Activated CD4-positive, alpha-beta memory T cell treated with anti-CD3 and anti-CD28 coated beads for 36 hours (primary cell): ENCODE measurements at regions not wholly inside any gene's neighbourhood (a gene's known extent, or its start where the extent isn't known, plus 50 kb on each side); places are given as distances from the start of the nearest gene placed in this dataset.

Source experiments
- CTCF ChIA-PET: fragments of 350-600 bp; sonication (Branson Sonifier 250); formaldehyde crosslinking; loops from one replicate; lab custom pipeline; 2021; ENCODE audit warnings: antibody characterized with exemption, inconsistent platforms; lab: Charles Lee
- POLR2A ChIA-PET: fragments of 350-600 bp; sonication (Branson Sonifier 250); formaldehyde crosslinking; loops from one replicate; lab custom pipeline; 2021; ENCODE audit warnings: antibody characterized with exemption; lab: Charles Lee
- DNase-seq: peaks from one replicate; pipeline ENCODE4 v3.0.0-alpha.2; 2020
- H3K27ac Mint-ChIP-seq: one replicate; pipeline ENCODE4 v1.8.0; 2021; ENCODE audit warnings: mixed read lengths
- H3K27me3 Mint-ChIP-seq: one replicate; pipeline ENCODE4 v1.8.0; 2021; ENCODE audit warnings: mixed read lengths
- H3K36me3 Mint-ChIP-seq: one replicate; pipeline ENCODE4 v1.8.0; 2021; ENCODE audit warnings: mixed read lengths
- H3K4me1 Mint-ChIP-seq: one replicate; pipeline ENCODE4 v1.8.0; 2021; ENCODE audit warnings: low read depth, mixed read lengths
- H3K4me3 Mint-ChIP-seq: one replicate; pipeline ENCODE4 v1.8.0; 2021; ENCODE audit warnings: mild to moderate bottlenecking, mixed read lengths
- H3K9me3 Mint-ChIP-seq: one replicate; pipeline ENCODE4 v1.8.0; 2021; ENCODE audit warnings: mixed read lengths
- intact Hi-C: fragments of 100-400 bp; cut with micrococcal nuclease; formaldehyde crosslinking; loops from one replicate; pipeline ENCODE4 v1.15.1; 2023

GRCh38 chr3:146685050-146685814 lies 80.1 kb upstream of the PLSCR5 start:
- Mint-ChIP-seq H3K4me1 (no peaks in the 10 kb centered on the region), H3K27ac (no peak overlapping the region), H3K36me3 (no peaks in the 10 kb centered on the region), H3K27me3 (no peaks in the 10 kb centered on the region), H3K4me3 (no peak overlapping the region), H3K9me3 (no peaks in the 10 kb centered on the region)
- POLR2A ChIA-PET: no interaction called here
- intact Hi-C loops: no loop called here
- DNase-seq: no peak
- CTCF ChIA-PET: no interaction called here

GRCh38 chr3:146682171-146682570 lies 77.0 kb upstream of the PLSCR5 start:
- DNase-seq: no peak
- H3K4me3 Mint-ChIP-seq: no peak overlapping the region
- CTCF ChIA-PET: no interaction called here
- H3K9me3 Mint-ChIP-seq: no peaks in the 10 kb centered on the region
- no peaks in the 10 kb centered on the region for H3K4me1 Mint-ChIP-seq
- H3K27ac Mint-ChIP-seq: no peak overlapping the region
- POLR2A ChIA-PET: no interaction called here
- no peaks in the 10 kb centered on the region for H3K36me3 Mint-ChIP-seq
- intact Hi-C loops: no loop called here
- H3K27me3 Mint-ChIP-seq: no peaks in the 10 kb centered on the region

GRCh38 chr3:146680617-146681016 lies 75.5 kb upstream of the PLSCR5 start:
- Mint-ChIP-seq H3K27me3 (no peaks in the 10 kb centered on the region), H3K4me3 (no peak overlapping the region), H3K36me3 (no peaks in the 10 kb centered on the region), H3K9me3 (no peaks in the 10 kb centered on the region), H3K4me1 (no peaks in the 10 kb centered on the region), H3K27ac (no peak overlapping the region)
- DNase-seq: no peak
- ChIA-PET POLR2A (no interaction called here), CTCF (no interaction called here)
- intact Hi-C loops: no loop called here

- no peak overlapping the region for H3K4me3 Mint-ChIP-seq
- DNase-seq: no peak
Measured at GRCh38 chr3:146679995-146680394, 74.8 kb upstream of the PLSCR5 start.

GRCh38 chr3:146679191-146679590 lies 74.0 kb upstream of the PLSCR5 start:
- Mint-ChIP-seq H3K4me3 (no peak overlapping the region), H3K27ac (no peak overlapping the region), H3K9me3 (no peaks in the 10 kb centered on the region), H3K36me3 (no peaks in the 10 kb centered on the region), H3K4me1 (no peaks in the 10 kb centered on the region), H3K27me3 (no peaks in the 10 kb centered on the region)
- ChIA-PET POLR2A (no interaction called here), CTCF (interaction anchor here (0.5 kb wide), 1 partner anchor 38 kb away, joined by 3 read pairs; no protein-coding TSS in a partner anchor)
- intact Hi-C loops: no loop called here
- no peak for DNase-seq

More at GRCh38 chr3:146679995-146680394, 74.8 kb upstream of the PLSCR5 start:
- Mint-ChIP-seq H3K4me1 (no peaks in the 10 kb centered on the region), H3K36me3 (no peaks in the 10 kb centered on the region), H3K27me3 (no peaks in the 10 kb centered on the region), H3K27ac (no peak overlapping the region), H3K9me3 (no peaks in the 10 kb centered on the region)
- POLR2A ChIA-PET: no interaction called here
- intact Hi-C loops: no loop called here
- CTCF ChIA-PET: interaction anchor here (0.5 kb wide), 1 partner anchor 39 kb away, joined by 3 read pairs; no protein-coding TSS in a partner anchor

GRCh38 chr3:146672941-146673340 lies 67.8 kb upstream of the PLSCR5 start:
- no peaks in the 10 kb centered on the region for H3K27me3 Mint-ChIP-seq
- H3K27ac Mint-ChIP-seq: no peak overlapping the region
- H3K4me1 Mint-ChIP-seq: no peaks in the 10 kb centered on the region
- POLR2A ChIA-PET: no interaction called here
- H3K36me3 Mint-ChIP-seq: no peaks in the 10 kb centered on the region
- intact Hi-C loops: no loop called here
- H3K9me3 Mint-ChIP-seq: no peaks in the 10 kb centered on the region
- no peak for DNase-seq
- CTCF ChIA-PET: no interaction called here
- H3K4me3 Mint-ChIP-seq: no peak overlapping the region

DNA sequence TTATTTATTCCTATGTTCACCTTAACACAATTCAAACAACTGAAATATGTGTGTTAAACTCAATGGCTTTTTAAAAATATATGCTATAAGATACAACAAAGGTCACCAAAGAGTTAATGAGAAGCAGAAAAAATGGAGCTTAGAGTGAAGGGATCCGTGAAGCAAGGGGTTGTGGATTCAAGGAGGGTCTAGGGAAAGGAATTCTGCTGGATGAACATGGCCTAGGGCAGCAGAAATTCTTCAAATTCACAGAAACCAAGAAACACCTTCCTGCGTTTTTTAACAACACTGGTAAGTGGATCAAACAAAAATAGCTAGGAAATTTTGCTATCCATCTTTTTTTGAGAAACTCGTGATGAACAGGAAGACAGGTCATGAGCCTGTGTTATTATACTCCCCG lies 59.3 kb upstream of the PLSCR5 start:
- H3K36me3 Mint-ChIP-seq: no peaks in the 10 kb centered on the region
- no peaks in the 10 kb centered on the region for H3K27me3 Mint-ChIP-seq

DNA sequence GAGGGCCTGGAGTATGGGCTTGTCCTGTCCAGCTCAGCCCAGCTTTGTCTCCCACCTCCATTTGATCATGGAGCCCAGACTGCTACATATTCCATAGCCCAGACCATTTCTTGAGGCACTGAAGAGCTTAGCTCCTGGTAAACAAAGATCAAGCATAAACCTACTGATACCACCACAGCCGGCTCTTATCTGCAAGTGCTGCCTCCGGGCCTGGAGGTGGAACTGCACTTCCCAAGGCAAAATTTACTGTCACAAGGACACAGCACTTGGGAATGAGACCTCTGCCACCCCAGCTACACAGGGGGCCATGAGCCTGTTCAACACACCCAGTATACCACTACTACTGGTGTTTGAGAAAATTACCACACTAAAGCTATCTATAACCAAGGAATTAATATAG lies 53.7 kb upstream of the PLSCR5 start:
- no peak overlapping the region for H3K27ac Mint-ChIP-seq
- no peaks in the 10 kb centered on the region for H3K4me1 Mint-ChIP-seq
- CTCF ChIA-PET: no interaction called here
- H3K36me3 Mint-ChIP-seq: no peaks in the 10 kb centered on the region
- DNase-seq: no peak
- no peak overlapping the region for H3K4me3 Mint-ChIP-seq
- POLR2A ChIA-PET: no interaction called here
- peaks cover 2% of the 10 kb centered on the region for H3K9me3 Mint-ChIP-seq
- intact Hi-C loops: no loop called here
- no peaks in the 10 kb centered on the region for H3K27me3 Mint-ChIP-seq

More for the DNA sequence above, 59.3 kb upstream of the PLSCR5 start:
- no peak for DNase-seq
- ChIA-PET POLR2A (no interaction called here), CTCF (no interaction called here)
- Mint-ChIP-seq H3K4me3 (no peak overlapping the region), H3K4me1 (no peaks in the 10 kb centered on the region), H3K27ac (no peak overlapping the region), H3K9me3 (peaks cover 2% of the 10 kb centered on the region)
- intact Hi-C loops: no loop called here

DNA sequence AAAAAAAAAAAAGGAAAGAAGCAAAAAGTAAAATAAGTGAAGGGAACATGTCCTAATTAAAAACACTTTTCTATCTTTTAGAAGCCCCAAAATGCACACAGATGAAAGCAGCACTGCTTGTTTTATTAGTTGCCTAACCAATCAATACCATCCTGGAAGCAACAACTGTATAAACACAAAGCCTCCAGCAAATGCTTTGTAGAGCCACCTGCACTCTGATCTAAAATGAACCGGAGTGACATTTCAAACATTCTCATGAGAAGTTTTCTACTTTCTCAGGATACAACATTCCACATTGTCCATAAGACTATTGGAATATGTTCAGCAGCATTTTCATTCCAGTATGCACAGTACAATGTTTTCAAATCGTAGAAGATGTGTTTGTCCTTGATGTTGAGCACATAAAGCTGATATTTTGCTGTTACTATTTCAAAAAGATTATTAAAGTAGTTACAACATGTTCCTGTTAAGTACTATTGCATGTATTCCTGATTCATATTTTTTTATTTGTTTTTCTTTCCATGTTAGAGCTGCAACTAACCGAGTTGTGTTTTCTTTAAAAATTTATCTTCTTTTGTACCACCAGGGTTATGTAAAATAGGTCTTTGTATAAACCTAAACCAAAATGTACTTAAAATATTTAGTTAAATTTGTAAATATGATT lies 50.3 kb upstream of the PLSCR5 start:
- intact Hi-C loops: no loop called here
- H3K4me3 Mint-ChIP-seq: no peak overlapping the region

More for the DNA sequence above, 50.3 kb upstream of the PLSCR5 start:
- ChIA-PET CTCF (no interaction called here), POLR2A (no interaction called here)
- H3K4me1 Mint-ChIP-seq: no peaks in the 10 kb centered on the region
- no peak overlapping the region for H3K27ac Mint-ChIP-seq
- DNase-seq: no peak
- no peaks in the 10 kb centered on the region for H3K36me3 Mint-ChIP-seq
- H3K9me3 Mint-ChIP-seq: no peaks in the 10 kb centered on the region
- H3K27me3 Mint-ChIP-seq: no peaks in the 10 kb centered on the region
